H1 (cell line): ENCODE measurements at regions not wholly inside any gene's neighbourhood (a gene's known extent, or its start where the extent isn't known, plus 50 kb on each side); places are given as distances from the start of the nearest gene placed in this dataset.

ENCODE experiments used
- CTCF ChIA-PET: fragments of 300-600 bp; sonication (Branson Sonifier 250); formaldehyde crosslinking; loops from one replicate; lab custom pipeline; 2021; ENCODE audit not compliant: partially characterized antibody; lab: Charles Lee
- POLR2A ChIA-PET: fragments of 300-600 bp; sonication (Branson Sonifier 250); formaldehyde crosslinking; loops from one replicate; lab custom pipeline; 2021; ENCODE audit warnings: inconsistent platforms; ENCODE audit not compliant: partially characterized antibody; lab: Charles Lee
- DNase-seq, 2 experiments: peaks; one replicate each; pipeline versions ENCODE4 v3.0.0 to v3.0.0-alpha.2; 2010 to 2022; ENCODE audit warnings: low spot score in 2 of 2, low read depth in 1 of 2, mixed read lengths in 1 of 2
- FAIRE-seq: peaks from 2 replicates; lab custom pipeline; 2011; peaks lifted over from hg19 to GRCh38; lab: Jason Lieb, UNC
- H2AFZ ChIP-seq: 2 replicates; pipeline ENCODE4 v1.8.1; 2012; ENCODE audit warnings: low read length, inconsistent platforms
- H2AK5ac ChIP-seq: 2 replicates; pipeline ENCODE4 v1.6.1; 2013; ENCODE audit warnings: low read depth, low read length
- H2BK120ac ChIP-seq: replicated peaks from 2 replicates; pipeline ENCODE3; 2013; ENCODE audit warnings: low read depth, low read length, inconsistent platforms
- H2BK12ac ChIP-seq: 2 replicates; pipeline ENCODE4 v1.6.1; 2013; ENCODE audit warnings: low read depth, low read length
- H2BK15ac ChIP-seq: 2 replicates; pipeline ENCODE4 v1.6.1; 2013; ENCODE audit warnings: low read length
- H2BK20ac ChIP-seq: 2 replicates; pipeline ENCODE4 v1.6.1; 2013; ENCODE audit warnings: low read length
- H2BK5ac ChIP-seq: 2 replicates; pipeline ENCODE4 v1.6.1; 2013; ENCODE audit warnings: low read depth, low read length
- H3K14ac ChIP-seq: 2 replicates; pipeline ENCODE4 v1.6.1; 2013; ENCODE audit warnings: inconsistent platforms; ENCODE audit not compliant: insufficient read length
- H3K18ac ChIP-seq: 2 replicates; pipeline ENCODE4 v1.6.1; 2013; ENCODE audit warnings: low read length; ENCODE audit errors: extremely low read depth
- H3K23ac ChIP-seq: 2 replicates; pipeline ENCODE4 v1.6.1; 2013; ENCODE audit warnings: inconsistent platforms; ENCODE audit not compliant: insufficient read length
- H3K23me2 ChIP-seq: 2 replicates; pipeline ENCODE4 v1.6.1; 2013; ENCODE audit warnings: low read depth, low read length
- H3K27ac ChIP-seq: 2 replicates; pipeline ENCODE4 v1.6.1; 2011; ENCODE audit warnings: low read depth, low read length, inconsistent platforms
- H3K27me3 ChIP-seq, 4 experiments: replicated peaks in 1 of 4; 1 replicate in 1 of 4; 2 replicates in 3 of 4; pipeline versions ENCODE4 v1.6.1 to v1.8.1; 2011 to 2013; ENCODE audit warnings: low read length in 3 of 4, mild to moderate bottlenecking in 3 of 4, inconsistent platforms in 2 of 4, mixed read lengths in 2 of 4, moderate library complexity in 1 of 4; ENCODE audit not compliant: control insufficient read depth in 3 of 4, insufficient read depth in 3 of 4; ENCODE audit errors: extremely low read depth in 1 of 4
- H3K36me3 ChIP-seq, 4 experiments: 2 replicates each; pipeline versions ENCODE4 v1.6.1 to v1.8.1; 2011 to 2013; ENCODE audit warnings: mild to moderate bottlenecking in 4 of 4, low read length in 3 of 4, moderate library complexity in 2 of 4, control low read depth in 1 of 4, inconsistent platforms in 1 of 4; ENCODE audit not compliant: insufficient read depth in 4 of 4, control insufficient read depth in 2 of 4
- H3K4ac ChIP-seq: replicated peaks from 2 replicates; pipeline ENCODE3; 2013; ENCODE audit warnings: low read length, low read depth, mixed read lengths, inconsistent platforms; ENCODE audit not compliant: insufficient read length
- H3K4me1 ChIP-seq, 4 experiments: replicated peaks in 1 of 4; 1 replicate in 1 of 4; 2 replicates in 3 of 4; pipeline versions ENCODE4 v1.6.1 to v1.8.1; 2011 to 2013; ENCODE audit warnings: low read length in 3 of 4, inconsistent platforms in 2 of 4, mixed read lengths in 1 of 4; ENCODE audit not compliant: insufficient read depth in 4 of 4, control insufficient read depth in 3 of 4
- H3K4me2 ChIP-seq, 2 experiments: 2 replicates each; pipeline versions ENCODE4 v1.6.1 to v1.8.1; 2011 to 2013; ENCODE audit warnings: low read depth in 2 of 2, low read length in 2 of 2, control low read depth in 1 of 2, inconsistent platforms in 1 of 2, mild to moderate bottlenecking in 1 of 2; ENCODE audit not compliant: insufficient read depth in 1 of 2
- H3K4me3 ChIP-seq, 4 experiments: fragments of 200-600, 300-600 bp in 1 of 4; sonication (generic), shearing (Covaris generic), sonication (Bioruptor Twin) in 1 of 4; 2 replicates each; pipeline versions ENCODE4 v1.5.1 to v1.8.1; 2011 to 2016; ENCODE audit warnings: low read length in 4 of 4, low read depth in 3 of 4, control low read depth in 2 of 4, inconsistent platforms in 2 of 4, mild to moderate bottlenecking in 2 of 4, mixed read lengths in 1 of 4, moderate library complexity in 1 of 4; ENCODE audit not compliant: insufficient read depth in 2 of 4; ENCODE audit errors: extremely low read depth in 1 of 4
- H3K56ac ChIP-seq: replicated peaks from 2 replicates; pipeline ENCODE3; 2013; ENCODE audit warnings: low read depth, mild to moderate bottlenecking, mixed read lengths, low read length, inconsistent platforms; ENCODE audit not compliant: insufficient read length
- H3K79me1 ChIP-seq: 2 replicates; pipeline ENCODE4 v1.6.1; 2013; ENCODE audit warnings: low read depth, low read length, control low read depth
- H3K79me2 ChIP-seq, 2 experiments: 2 replicates each; pipeline versions ENCODE4 v1.6.1 to v1.8.1; 2012 to 2013; ENCODE audit warnings: low read length in 2 of 2, mild to moderate bottlenecking in 2 of 2, inconsistent platforms in 1 of 2; ENCODE audit not compliant: insufficient read depth in 2 of 2, control insufficient read depth in 1 of 2
- H3K9ac ChIP-seq, 4 experiments: replicated peaks in 1 of 4; 1 replicate in 1 of 4; 2 replicates in 3 of 4; pipeline versions ENCODE4 v1.6.1 to v1.8.1; 2011 to 2013; ENCODE audit warnings: low read depth in 3 of 4, low read length in 3 of 4, control low read depth in 2 of 4, mild to moderate bottlenecking in 2 of 4, moderate library complexity in 2 of 4, inconsistent platforms in 1 of 4; ENCODE audit errors: extremely low read depth in 1 of 4
- H3K9me3 ChIP-seq, 2 experiments: 2 replicates each; pipeline versions ENCODE4 v1.6.1 to v1.8.1; 2012 to 2013; ENCODE audit warnings: mild to moderate bottlenecking in 2 of 2, moderate library complexity in 2 of 2, control low read depth in 1 of 2, inconsistent platforms in 1 of 2, low read depth in 1 of 2, low read length in 1 of 2, mixed read lengths in 1 of 2; ENCODE audit not compliant: insufficient read depth in 2 of 2
- H4K20me1 ChIP-seq, 2 experiments: replicated peaks in 1 of 2; 2 replicates each; pipeline versions ENCODE3 to v1.8.1; 2011 to 2013; ENCODE audit warnings: inconsistent platforms in 2 of 2, low read length in 2 of 2, mild to moderate bottlenecking in 1 of 2; ENCODE audit not compliant: insufficient read depth in 2 of 2, control insufficient read depth in 1 of 2
- H4K5ac ChIP-seq: 2 replicates; pipeline ENCODE4 v1.6.1; 2013; ENCODE audit warnings: low read length, low read depth, mixed read lengths, inconsistent platforms; ENCODE audit not compliant: insufficient read length
- H4K8ac ChIP-seq: 2 replicates; pipeline ENCODE4 v1.8.0; 2013; ENCODE audit warnings: mild to moderate bottlenecking, moderate library complexity, low read length, inconsistent platforms; ENCODE audit not compliant: insufficient read depth; ENCODE audit errors: extremely low read depth
- H4K91ac ChIP-seq: replicated peaks from 2 replicates; pipeline ENCODE3; 2013; ENCODE audit warnings: low read length, mixed read lengths, inconsistent platforms; ENCODE audit not compliant: insufficient read length
- ATF3 ChIP-seq: IDR thresholded peaks from 2 replicates; pipeline ENCODE4 v1.6.1; 2011; ENCODE audit warnings: low read depth, mild to moderate bottlenecking, low read length; ENCODE audit not compliant: insufficient read depth
- BCL11A ChIP-seq, 2 experiments: IDR thresholded peaks; one replicate each; pipeline ENCODE4 v1.6.1; 2011; ENCODE audit warnings: low read depth in 2 of 2, low read length in 2 of 2, mild to moderate bottlenecking in 2 of 2
- BRCA1 ChIP-seq: IDR thresholded peaks from 2 replicates; pipeline ENCODE4 v1.6.1; 2012; ENCODE audit warnings: low read depth, low read length, improper control_type of control experiment
- CEBPB ChIP-seq: IDR thresholded peaks from 2 replicates; pipeline ENCODE4 v1.6.1; 2012; ENCODE audit warnings: low read depth, low read length
- EP300 ChIP-seq, 2 experiments: IDR thresholded peaks; 1 replicate in 1 of 2; 2 replicates in 1 of 2; pipeline ENCODE4 v1.6.1; 2011 to 2012; ENCODE audit warnings: low read depth in 2 of 2, low read length in 2 of 2, mild to moderate bottlenecking in 2 of 2, borderline replicate concordance in 1 of 2, inconsistent platforms in 1 of 2, moderate library complexity in 1 of 2
- HDAC2 ChIP-seq, 2 experiments: fragments of 300-600 bp in 1 of 2; sonication (generic) in 1 of 2; IDR thresholded peaks; 2 replicates each; pipeline ENCODE4 v1.6.1; 2011 to 2012; ENCODE audit warnings: low read depth in 2 of 2, low read length in 2 of 2, mild to moderate bottlenecking in 2 of 2, moderate library complexity in 2 of 2, borderline replicate concordance in 1 of 2, inconsistent platforms in 1 of 2
- RNF2 ChIP-seq: fragments of 200-900, 300-1000 bp; sonication (generic); IDR thresholded peaks from 2 replicates; pipeline ENCODE4 v1.7.1; 2016; ENCODE audit warnings: borderline replicate concordance, low read depth, mild to moderate bottlenecking, antibody characterized with exemption, low read length; ENCODE audit not compliant: poor library complexity, severe bottlenecking; ENCODE audit errors: missing control alignments
- RXRA ChIP-seq: IDR thresholded peaks from 2 replicates; pipeline ENCODE4 v1.6.1; 2011; ENCODE audit warnings: low read depth, mild to moderate bottlenecking, low read length, moderate library complexity; ENCODE audit not compliant: insufficient read depth
- SP1 ChIP-seq: IDR thresholded peaks from 2 replicates; pipeline ENCODE4 v1.6.1; 2011; ENCODE audit warnings: low read depth, low read length
- SP2 ChIP-seq: IDR thresholded peaks from 2 replicates; pipeline ENCODE4 v1.6.1; 2012; ENCODE audit warnings: mild to moderate bottlenecking, low read length, inconsistent platforms
- SP4 ChIP-seq: IDR thresholded peaks from 2 replicates; pipeline ENCODE4 v1.6.1; 2012; ENCODE audit warnings: low read length, inconsistent platforms
- SRF ChIP-seq: IDR thresholded peaks from 2 replicates; pipeline ENCODE4 v1.6.1; 2011; ENCODE audit warnings: mild to moderate bottlenecking, low read depth, low read length, moderate library complexity
- TBP ChIP-seq: IDR thresholded peaks from 2 replicates; pipeline ENCODE4 v1.6.1; 2011; ENCODE audit warnings: low read depth, low read length, improper control_type of control experiment
- WGBS, 2 experiments: shearing (Covaris generic) in 1 of 2; methylation state at CpG; one replicate each; pipeline versions ENCODE4 v1.1.6 to v1.1.7; 2013 to 2015; ENCODE audit warnings: low lambda C conversion rate in 2 of 2, mixed read lengths in 2 of 2, inconsistent platforms in 1 of 2, low coverage in 1 of 2, missing lambda C conversion rate in 1 of 2; ENCODE audit not compliant: insufficient replicate concordance in 2 of 2, insufficient coverage in 1 of 2, insufficient read length in 1 of 2; ENCODE audit errors: extremely low coverage in 1 of 2, missing lambda C conversion rate in 1 of 2; 5-methylcytosine and 5-hydroxymethylcytosine counted together

GRCh38 chr13:34826432-34826831 lies 115.6 kb upstream of the NBEA start:
- no peaks in the 10 kb centered on the region for H3K9me3 ChIP-seq
- H3K23ac ChIP-seq = no peak overlapping the region
- H3K4me1 ChIP-seq = no peaks in the 10 kb centered on the region
- H3K4me2 ChIP-seq = no peak overlapping the region
- ChIA-PET CTCF (interaction anchor here (0.7 kb wide), 1 partner anchor 9 kb away, joined by 3 read pairs; no protein-coding TSS in a partner anchor), POLR2A (no interaction called here)
- H2BK12ac ChIP-seq = no peak overlapping the region
- H2BK20ac ChIP-seq = no peak overlapping the region
- DNase-seq = no peak
- H2BK5ac ChIP-seq = no peak overlapping the region
- no peak overlapping the region for H2AFZ ChIP-seq
- no peaks in the 10 kb centered on the region for H4K20me1 ChIP-seq
- no peak overlapping the region for H2BK120ac ChIP-seq
- H3K27ac ChIP-seq = no peak overlapping the region
- H4K91ac ChIP-seq = no peak overlapping the region
- no peak overlapping the region for H3K4me3 ChIP-seq
- H3K27me3 ChIP-seq = no peaks in the 10 kb centered on the region
- H3K36me3 ChIP-seq = no peaks in the 10 kb centered on the region
- H3K14ac ChIP-seq = no peak overlapping the region
- no peak overlapping the region for H2AK5ac ChIP-seq
- H3K18ac ChIP-seq = no peak overlapping the region
- no peak overlapping the region for H3K9ac ChIP-seq
- no peak overlapping the region for H3K4ac ChIP-seq
- FAIRE-seq = no peak
- no peaks in the 10 kb centered on the region; the same call in 1 of the 2 replicates for H3K23me2 ChIP-seq
- H3K79me2 ChIP-seq = no peaks in the 10 kb centered on the region
- no peak overlapping the region for H3K56ac ChIP-seq
- no peak overlapping the region for H2BK15ac ChIP-seq
- no peak overlapping the region for H4K5ac ChIP-seq
- no peaks in the 10 kb centered on the region for H3K79me1 ChIP-seq
- WGBS, 2 experiments = 95% methylated on average over 2 of the region's 2 CpGs; no CpG with 5 or more reads in 1 of the 2 experiments
- H4K8ac ChIP-seq = no peak overlapping the region
- TF ChIP-seq EP300 (IDR thresholded peaks at IDR 0.05; ENCODE audit: borderline replicate concordance in 1 of 2, low read depth in 2 of 2, low read length in 2 of 2) (no peak), SP1 (no peak), SRF (no peak), RNF2 (no peak), BCL11A (IDR thresholded peaks at IDR 0.05; ENCODE audit: low read depth in 2 of 2, low read length in 2 of 2) (no peak), SP4 (no peak), TBP (no peak), RXRA (no peak), SP2 (no peak), ATF3 (no peak), CEBPB (no peak), HDAC2 (IDR thresholded peaks at IDR 0.05; ENCODE audit: borderline replicate concordance in 1 of 2, low read depth in 2 of 2, low read length in 2 of 2) (no peak), BRCA1 (no peak)
